ENCODE measurements at regions not wholly inside any gene's neighbourhood (a gene's known extent, or its start where the extent isn't known, plus 50 kb on each side); places are given as distances from the start of the nearest gene placed in this dataset.
A peak's percentile ranks its signal among the peaks of the same experiment; 100 is the strongest.

DNA sequence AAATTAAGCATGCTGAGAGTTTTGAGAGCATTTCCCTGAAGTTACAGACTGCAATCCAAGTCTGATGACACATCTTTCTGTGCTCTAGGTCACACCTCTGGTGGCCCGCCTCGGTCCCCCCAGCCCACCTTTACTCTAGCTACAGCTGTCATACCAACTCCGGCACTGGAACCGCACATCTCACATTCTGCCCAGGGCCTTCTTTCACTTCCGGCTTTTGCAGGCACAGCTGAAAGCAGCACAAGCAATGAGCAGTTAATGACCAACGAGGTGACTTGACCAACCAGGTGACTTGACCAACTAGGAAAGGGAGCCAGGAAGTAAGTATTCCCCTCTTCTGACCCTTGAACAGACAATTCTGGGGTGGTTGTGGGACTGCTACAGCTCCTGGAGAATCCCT lies 88.6 kb upstream of the MOCS1 start:
- TF ChIP-seq CTCF (conservative IDR thresholded peaks at IDR 0.05): no peak
- H3K27ac ChIP-seq: no peak overlapping the region

GRCh38 chr6:40020166-40020565 lies 85.9 kb upstream of the MOCS1 start:
- H3K27ac ChIP-seq: no peak overlapping the region
- no peak for TF ChIP-seq CTCF (conservative IDR thresholded peaks at IDR 0.05)

DNA sequence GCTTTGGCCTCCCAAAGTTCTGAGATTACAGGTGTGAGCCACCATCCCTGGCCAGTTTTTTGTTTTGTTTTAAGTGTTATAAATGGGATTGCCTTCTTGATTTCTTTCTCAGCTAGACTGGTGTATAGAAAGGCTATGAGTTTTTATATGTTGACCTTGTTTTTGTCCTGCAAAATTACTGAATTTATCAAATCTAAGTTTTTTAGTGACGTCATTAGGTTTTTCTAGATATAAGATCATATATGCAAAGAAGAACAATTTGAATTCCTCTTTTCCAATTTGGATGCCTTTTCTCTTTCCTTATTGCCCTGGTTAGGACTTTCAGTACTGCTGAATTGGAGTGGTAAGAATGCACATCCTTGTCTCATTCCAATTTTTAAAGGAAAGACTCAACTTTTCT lies 81.3 kb upstream of the MOCS1 start:
- no peak for TF ChIP-seq CTCF (conservative IDR thresholded peaks at IDR 0.05)
- H3K27ac ChIP-seq: no peak overlapping the region

- TF ChIP-seq CTCF (conservative IDR thresholded peaks at IDR 0.05): no peak
- no peak overlapping the region for H3K27ac ChIP-seq
Observed at GRCh38 chr6:40011844-40012243, 77.6 kb upstream of the MOCS1 start.

DNA sequence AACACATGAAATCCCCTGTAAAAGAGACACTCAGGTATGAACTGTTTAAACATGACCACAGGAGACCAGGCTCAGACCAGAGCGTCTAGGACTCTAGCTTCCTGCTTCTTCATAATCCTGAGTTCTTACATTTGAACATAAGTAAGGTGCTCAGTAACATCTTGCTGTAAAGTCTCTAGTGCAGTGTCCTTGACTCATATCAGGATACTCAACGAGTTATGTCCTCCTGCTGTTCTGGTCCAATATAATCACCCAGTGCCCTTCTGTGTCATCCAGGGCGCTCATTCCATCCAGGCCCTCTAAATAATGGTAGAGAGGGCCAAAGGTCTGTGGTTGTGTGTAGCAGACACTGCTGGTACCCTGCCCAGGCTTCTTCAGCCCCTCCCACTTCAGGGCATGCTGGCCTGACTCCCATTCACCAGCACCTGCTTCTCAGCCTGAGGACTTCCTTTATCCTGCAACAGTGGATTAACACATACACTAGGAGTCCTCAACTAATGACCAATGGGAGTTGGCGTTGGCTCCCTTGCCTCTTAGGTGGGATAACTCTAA lies 66.8 kb upstream of the MOCS1 start:
- peak overlapping the region; percentile 10; the same call in 1 of the 2 replicates for H3K27ac ChIP-seq
- no peak for TF ChIP-seq CTCF (conservative IDR thresholded peaks at IDR 0.05)

- TF ChIP-seq CTCF (conservative IDR thresholded peaks at IDR 0.05): no peak
- no peak overlapping the region for H3K27ac ChIP-seq
Observed at GRCh38 chr6:39999006-39999867, 65.0 kb upstream of the MOCS1 start.

DNA sequence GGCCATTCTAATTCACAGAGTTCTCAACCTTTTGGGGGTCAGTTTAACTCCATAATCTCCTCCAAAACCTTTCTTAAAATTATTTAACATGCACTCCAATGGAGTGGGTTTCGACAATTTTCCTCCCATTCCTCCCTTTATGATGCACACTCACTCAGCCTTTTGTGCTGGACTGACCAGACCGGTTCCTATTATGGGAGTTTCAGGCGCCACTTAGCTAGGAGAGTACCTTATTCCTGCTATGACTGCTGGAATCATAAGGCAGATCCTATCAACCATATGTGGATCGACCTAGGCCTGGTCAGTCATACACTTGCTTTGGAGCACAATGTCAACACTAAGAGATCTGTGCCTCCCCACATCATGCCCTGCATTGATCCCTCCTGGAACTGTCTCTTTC lies 63.9 kb upstream of the MOCS1 start:
- TF ChIP-seq CTCF (conservative IDR thresholded peaks at IDR 0.05): no peak
- no peak overlapping the region for H3K27ac ChIP-seq
